Stimulated activated naive CD8-positive, alpha-beta T cell treated with anti-CD3 and anti-CD28 coated beads, Interleukin-15, amount 100 ng/mL, for 72 hours (primary cell): ENCODE measurements at regions not wholly inside any gene's neighbourhood (a gene's known extent, or its start where the extent isn't known, plus 50 kb on each side); places are given as distances from the start of the nearest gene placed in this dataset.
"Not testable (repeated sequence)": the region's sequence is repeated elsewhere in the genome, so short reads cannot be mapped to it uniquely, and the experiment has no call there.

Experiments used
- ATAC-seq: fragments of 150-1000 bp; cut with Tn5 transposase; 2 replicates; pipeline ENCODE4 v1.10.0; 2021; ENCODE audit warnings: mild to moderate bottlenecking, moderate library complexity
- DNase-seq, 2 donors: peaks; one replicate each; pipeline ENCODE4 v3.0.0; 2021 to 2022
- H3K27ac Mint-ChIP-seq, 2 donors: one replicate each; pipeline ENCODE4 v1.8.0; 2022; ENCODE audit warnings: mild to moderate bottlenecking in 2 of 2, mixed read lengths in 2 of 2, moderate library complexity in 2 of 2
- H3K27me3 Mint-ChIP-seq: one replicate; pipeline ENCODE4 v1.8.0; 2022; ENCODE audit warnings: mixed read lengths
- H3K4me1 Mint-ChIP-seq: one replicate; pipeline ENCODE4 v1.8.0; 2022; ENCODE audit warnings: mild to moderate bottlenecking, mixed read lengths
- H3K4me3 Mint-ChIP-seq, 2 donors: one replicate each; pipeline ENCODE4 v1.8.0; 2022; ENCODE audit warnings: mild to moderate bottlenecking in 2 of 2, mixed read lengths in 2 of 2, moderate library complexity in 1 of 2
- H3K9me3 Mint-ChIP-seq, 2 donors: one replicate each; pipeline ENCODE4 v1.8.0; 2022; ENCODE audit warnings: mixed read lengths in 2 of 2

GRCh38 chr12:84191779-84192178 lies 720.8 kb downstream of the SLC6A15 start:
- ATAC-seq (no peak), DNase-seq (no peak)
- Mint-ChIP-seq H3K4me1 (no peaks in the 10 kb centered on the region), H3K4me3 (no peak overlapping the region), H3K27ac (no peak overlapping the region), H3K27me3 (no peaks in the 10 kb centered on the region), H3K9me3 (peaks cover 11 to 16% of the 10 kb centered on the region in 2 donors)

GRCh38 chr12:84186433-84186832 lies 726.2 kb downstream of the SLC6A15 start:
- Mint-ChIP-seq H3K9me3 (peaks cover 4% of the 10 kb centered on the region in 2 donors), H3K4me3 (no peak overlapping the region), H3K4me1 (no peaks in the 10 kb centered on the region), H3K27ac (no peak overlapping the region), H3K27me3 (no peaks in the 10 kb centered on the region)
- ATAC-seq (no peak), DNase-seq (no peak)

- Mint-ChIP-seq H3K27ac (no peak overlapping the region), H3K4me1 (no peaks in the 10 kb centered on the region), H3K27me3 (no peaks in the 10 kb centered on the region), H3K4me3 (no peak overlapping the region), H3K9me3 (peaks cover 0 to 4% of the 10 kb centered on the region in 2 donors)
- ATAC-seq (no peak), DNase-seq (no peak)
These were observed 729.0 kb downstream of the SLC6A15 start for GRCh38 chr12:84183576-84183975.

GRCh38 chr12:84174115-84174514 lies 738.5 kb downstream of the SLC6A15 start:
- Mint-ChIP-seq H3K27ac (no peak overlapping the region), H3K27me3 (no peaks in the 10 kb centered on the region), H3K4me3 (no peak overlapping the region), H3K9me3 (no peaks in the 10 kb centered on the region), H3K4me1 (no peaks in the 10 kb centered on the region)
- ATAC-seq (no peak), DNase-seq (no peak)

GRCh38 chr12:84172823-84173424 lies 739.7 kb downstream of the SLC6A15 start:
- Mint-ChIP-seq H3K27me3 (no peaks in the 10 kb centered on the region), H3K4me3 (no peak overlapping the region), H3K4me1 (no peaks in the 10 kb centered on the region), H3K27ac (no peak overlapping the region), H3K9me3 (no peaks in the 10 kb centered on the region)
- DNase-seq (no peak), ATAC-seq (no peak)

GRCh38 chr12:84166812-84167211 lies 745.8 kb downstream of the SLC6A15 start:
- DNase-seq (no peak), ATAC-seq (no peak)
- H3K4me1 Mint-ChIP-seq: no peaks in the 10 kb centered on the region
- H3K4me3 Mint-ChIP-seq: no peak overlapping the region
- H3K9me3 Mint-ChIP-seq: peaks cover 0 to 16% of the 10 kb centered on the region in 2 donors
- H3K27me3 Mint-ChIP-seq: no peaks in the 10 kb centered on the region
- no peak overlapping the region for H3K27ac Mint-ChIP-seq

- DNase-seq (no peak), ATAC-seq (no peak)
- no peaks in the 10 kb centered on the region for H3K4me1 Mint-ChIP-seq
- H3K27me3 Mint-ChIP-seq: no peaks in the 10 kb centered on the region
- H3K9me3 Mint-ChIP-seq: peaks cover 0 to 16% of the 10 kb centered on the region in 2 donors
- H3K27ac Mint-ChIP-seq: no peak overlapping the region
- H3K4me3 Mint-ChIP-seq: no peak overlapping the region
These were observed 746.5 kb downstream of the SLC6A15 start for GRCh38 chr12:84165998-84166571.

- ATAC-seq (no peak), DNase-seq (no peak)
- H3K4me3 Mint-ChIP-seq: no peak overlapping the region
- H3K9me3 Mint-ChIP-seq: peaks cover 0 to 9% of the 10 kb centered on the region in 2 donors
- no peaks in the 10 kb centered on the region for H3K4me1 Mint-ChIP-seq
- no peaks in the 10 kb centered on the region for H3K27me3 Mint-ChIP-seq
- H3K27ac Mint-ChIP-seq: no peak overlapping the region
These were observed 751.3 kb downstream of the SLC6A15 start for GRCh38 chr12:84161296-84161695.

- no peaks in the 10 kb centered on the region for H3K4me1 Mint-ChIP-seq
- no peak overlapping the region for H3K4me3 Mint-ChIP-seq
- H3K9me3 Mint-ChIP-seq: peaks cover 0 to 10% of the 10 kb centered on the region in 2 donors
- no peak overlapping the region for H3K27ac Mint-ChIP-seq
- DNase-seq (no peak), ATAC-seq (no peak)
- H3K27me3 Mint-ChIP-seq: no peaks in the 10 kb centered on the region
These were observed 753.3 kb downstream of the SLC6A15 start for GRCh38 chr12:84159260-84159659.

GRCh38 chr12:84157170-84157569 lies 755.4 kb downstream of the SLC6A15 start:
- H3K9me3 Mint-ChIP-seq: peaks cover 0 to 10% of the 10 kb centered on the region in 2 donors
- no peak overlapping the region for H3K4me3 Mint-ChIP-seq
- DNase-seq (no peak), ATAC-seq (no peak)
- H3K27me3 Mint-ChIP-seq: no peaks in the 10 kb centered on the region
- H3K4me1 Mint-ChIP-seq: no peaks in the 10 kb centered on the region
- no peak overlapping the region for H3K27ac Mint-ChIP-seq

GRCh38 chr12:84154991-84155930 lies 757.3 kb downstream of the SLC6A15 start:
- H3K9me3 Mint-ChIP-seq, H3K4me3 Mint-ChIP-seq, H3K4me1 Mint-ChIP-seq, H3K27me3 Mint-ChIP-seq, H3K27ac Mint-ChIP-seq, ATAC-seq, DNase-seq: not testable (repeated sequence)

- ATAC-seq, H3K9me3 Mint-ChIP-seq, H3K27ac Mint-ChIP-seq: not testable (repeated sequence)
These were observed 758.1 kb downstream of the SLC6A15 start for GRCh38 chr12:84154439-84154990.

GRCh38 chr12:84150201-84150600 lies 762.4 kb downstream of the SLC6A15 start:
- Mint-ChIP-seq H3K4me1 (no peaks in the 10 kb centered on the region), H3K4me3 (no peak overlapping the region), H3K9me3 (peaks cover 10 to 30% of the 10 kb centered on the region in 2 donors), H3K27ac (no peak overlapping the region), H3K27me3 (no peaks in the 10 kb centered on the region)
- no peak for DNase-seq
- no peak for ATAC-seq

More at GRCh38 chr12:84154439-84154990, 758.1 kb downstream of the SLC6A15 start:
- H3K4me1 Mint-ChIP-seq, H3K4me3 Mint-ChIP-seq, DNase-seq, H3K27me3 Mint-ChIP-seq: not testable (repeated sequence)

- Mint-ChIP-seq H3K27ac (no peak overlapping the region), H3K4me1 (no peaks in the 10 kb centered on the region), H3K27me3 (no peaks in the 10 kb centered on the region), H3K4me3 (no peak overlapping the region), H3K9me3 (peaks cover 13 to 20% of the 10 kb centered on the region in 2 donors)
- no peak for ATAC-seq
- DNase-seq: no peak
These were observed 764.3 kb downstream of the SLC6A15 start for GRCh38 chr12:84148335-84148734.

GRCh38 chr12:84136862-84137367 lies 775.7 kb downstream of the SLC6A15 start:
- no peak overlapping the region for H3K4me3 Mint-ChIP-seq
- H3K27me3 Mint-ChIP-seq: no peaks in the 10 kb centered on the region
- no peak overlapping the region for H3K27ac Mint-ChIP-seq
- H3K9me3 Mint-ChIP-seq: no peaks in the 10 kb centered on the region
- ATAC-seq: no peak
- DNase-seq: no peak
- H3K4me1 Mint-ChIP-seq: no peaks in the 10 kb centered on the region
